Right lobe of liver (tissue), 6 donors: ENCODE measurements at regions not wholly inside any gene's neighbourhood (a gene's known extent, or its start where the extent isn't known, plus 50 kb on each side); places are given as distances from the start of the nearest gene placed in this dataset.

ENCODE experiments used
- ATAC-seq, 4 donors: fragments of 200-7000 bp; cut with Tn5 transposase; one replicate each; pipeline ENCODE4 v1.9.1; 2020; ENCODE audit warnings: mild to moderate bottlenecking in 4 of 4, moderate library complexity in 4 of 4
- DNase-seq, 3 donors: peaks; one replicate each; pipeline ENCODE4 v3.0.0-alpha.2; 2020
- H3K27ac ChIP-seq, 3 donors: fragments of 200-600 bp; one replicate each; pipeline ENCODE4 v1.8.0; 2022
- H3K27me3 ChIP-seq, 2 donors: fragments of 200-600 bp; one replicate each; pipeline ENCODE4 v1.8.0; 2022
- H3K36me3 ChIP-seq, 4 donors: fragments of 200-600 bp; sonication (generic) in 1 of 4; one replicate each; pipeline versions ENCODE4 v1.5.1 to v1.8.0; 2017 to 2022; ENCODE audit warnings: control low read depth in 1 of 4
- H3K4me1 ChIP-seq, 4 donors: fragments of 200-600 bp; sonication (generic) in 1 of 4; one replicate each; pipeline versions ENCODE4 v1.5.1 to v1.8.0; 2017 to 2022; ENCODE audit warnings: control low read depth in 1 of 4
- H3K4me3 ChIP-seq, 3 donors: fragments of 200-600 bp; one replicate each; pipeline ENCODE4 v1.8.0; 2022
- H3K9me3 ChIP-seq, 4 donors: fragments of 200-600 bp; sonication (generic) in 1 of 4; one replicate each; pipeline versions ENCODE4 v1.5.1 to v1.8.0; 2017 to 2022; ENCODE audit warnings: control low read depth in 1 of 4
- POLR2A ChIP-seq: fragments of 450-650 bp; IDR thresholded peaks from one replicate; pipeline ENCODE4 v1.6.1; 2017; ENCODE audit warnings: antibody characterized with exemption, mild to moderate bottlenecking
- WGBS: methylation state at CpG from one replicate; pipeline ENCODE4 v1.1.6; 2018; ENCODE audit warnings: low coverage, low lambda C conversion rate; ENCODE audit not compliant: insufficient coverage; ENCODE audit errors: missing lambda C conversion rate; 5-methylcytosine and 5-hydroxymethylcytosine counted together
- intact Hi-C, 2 donors: fragments of 100-400 bp; cut with DNase I; formaldehyde crosslinking; loops; one replicate each; pipeline versions ENCODE4 v1.11.2 to v1.14.1; 2022
- TF ChIP-seq, protein P1 (sequence below), 4 donors: fragments of 200-600 bp in 3 of 4; fragments of 450-650 bp in 1 of 4; IDR thresholded peaks; one replicate each; pipeline versions ENCODE4 v1.5.1 to v1.8.0; 2016 to 2022; ENCODE audit warnings: antibody characterized with exemption in 4 of 4, mild to moderate bottlenecking in 2 of 4
- donor health status: DM: no; HTN: yes; CAD: no.
- donor health status: DM: no; HTN: no; CAD: no.
- donor health status: DM: no; HTN: no; CAD: no.
- donor health status: DM: no; HTN: yes; CAD: no.
- donor health status: DM: no; HTN: yes; CAD: no.

DNA sequence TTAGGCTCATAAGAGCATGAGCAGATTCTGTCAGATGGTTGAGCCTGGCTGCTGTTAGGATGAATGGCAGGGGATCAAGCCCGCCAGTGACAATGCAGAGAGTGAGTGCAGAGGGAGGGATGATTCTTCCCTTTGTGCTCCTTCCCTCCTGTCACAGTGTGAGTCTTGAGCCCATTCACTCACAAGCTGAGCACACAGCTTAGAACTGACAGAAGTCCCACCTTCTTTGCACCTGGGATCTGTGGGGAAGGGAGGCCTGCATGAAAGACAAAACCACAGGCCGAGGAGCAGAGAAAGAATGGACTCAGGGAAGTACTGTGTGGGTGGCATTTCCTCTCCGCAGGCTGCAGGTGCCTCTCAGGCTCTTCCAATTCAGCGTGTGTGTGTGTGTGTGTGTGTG, 160.6 kb downstream of the KCNA5 start:
- intact Hi-C loops, result no loop called here
- TF ChIP-seq, protein P1, sequence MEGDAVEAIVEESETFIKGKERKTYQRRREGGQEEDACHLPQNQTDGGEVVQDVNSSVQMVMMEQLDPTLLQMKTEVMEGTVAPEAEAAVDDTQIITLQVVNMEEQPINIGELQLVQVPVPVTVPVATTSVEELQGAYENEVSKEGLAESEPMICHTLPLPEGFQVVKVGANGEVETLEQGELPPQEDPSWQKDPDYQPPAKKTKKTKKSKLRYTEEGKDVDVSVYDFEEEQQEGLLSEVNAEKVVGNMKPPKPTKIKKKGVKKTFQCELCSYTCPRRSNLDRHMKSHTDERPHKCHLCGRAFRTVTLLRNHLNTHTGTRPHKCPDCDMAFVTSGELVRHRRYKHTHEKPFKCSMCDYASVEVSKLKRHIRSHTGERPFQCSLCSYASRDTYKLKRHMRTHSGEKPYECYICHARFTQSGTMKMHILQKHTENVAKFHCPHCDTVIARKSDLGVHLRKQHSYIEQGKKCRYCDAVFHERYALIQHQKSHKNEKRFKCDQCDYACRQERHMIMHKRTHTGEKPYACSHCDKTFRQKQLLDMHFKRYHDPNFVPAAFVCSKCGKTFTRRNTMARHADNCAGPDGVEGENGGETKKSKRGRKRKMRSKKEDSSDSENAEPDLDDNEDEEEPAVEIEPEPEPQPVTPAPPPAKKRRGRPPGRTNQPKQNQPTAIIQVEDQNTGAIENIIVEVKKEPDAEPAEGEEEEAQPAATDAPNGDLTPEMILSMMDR (IDR thresholded peaks at IDR 0.05), result no peak
- no peak for TF ChIP-seq POLR2A
- DNase-seq, result no peak
- H3K36me3 ChIP-seq, result no peaks in the 10 kb centered on the region
- no peak overlapping the region for H3K4me3 ChIP-seq
- no peak overlapping the region for H3K27ac ChIP-seq
- H3K4me1 ChIP-seq, result no peaks in the 10 kb centered on the region
- ATAC-seq, result no peak
- no peaks in the 10 kb centered on the region for H3K27me3 ChIP-seq
- H3K9me3 ChIP-seq, result no peaks in the 10 kb centered on the region
- 34% methylated on average over 3 of the region's 4 CpGs for WGBS

- no peaks in the 10 kb centered on the region for H3K9me3 ChIP-seq
- no peak overlapping the region for H3K27ac ChIP-seq
- WGBS, result 66% methylated on average over 4 of the region's 4 CpGs
- no peak for DNase-seq
- intact Hi-C loops, result no loop called here
- H3K27me3 ChIP-seq, result no peaks in the 10 kb centered on the region
- ATAC-seq, result no peak
- H3K4me1 ChIP-seq, result no peaks in the 10 kb centered on the region
- no peak overlapping the region for H3K4me3 ChIP-seq
- H3K36me3 ChIP-seq, result no peaks in the 10 kb centered on the region
- TF ChIP-seq, protein P1 (IDR thresholded peaks at IDR 0.05), result no peak
- TF ChIP-seq POLR2A, result no peak
Observed at GRCh38 chr12:5204831-5205230, 161.2 kb downstream of the KCNA5 start.

DNA sequence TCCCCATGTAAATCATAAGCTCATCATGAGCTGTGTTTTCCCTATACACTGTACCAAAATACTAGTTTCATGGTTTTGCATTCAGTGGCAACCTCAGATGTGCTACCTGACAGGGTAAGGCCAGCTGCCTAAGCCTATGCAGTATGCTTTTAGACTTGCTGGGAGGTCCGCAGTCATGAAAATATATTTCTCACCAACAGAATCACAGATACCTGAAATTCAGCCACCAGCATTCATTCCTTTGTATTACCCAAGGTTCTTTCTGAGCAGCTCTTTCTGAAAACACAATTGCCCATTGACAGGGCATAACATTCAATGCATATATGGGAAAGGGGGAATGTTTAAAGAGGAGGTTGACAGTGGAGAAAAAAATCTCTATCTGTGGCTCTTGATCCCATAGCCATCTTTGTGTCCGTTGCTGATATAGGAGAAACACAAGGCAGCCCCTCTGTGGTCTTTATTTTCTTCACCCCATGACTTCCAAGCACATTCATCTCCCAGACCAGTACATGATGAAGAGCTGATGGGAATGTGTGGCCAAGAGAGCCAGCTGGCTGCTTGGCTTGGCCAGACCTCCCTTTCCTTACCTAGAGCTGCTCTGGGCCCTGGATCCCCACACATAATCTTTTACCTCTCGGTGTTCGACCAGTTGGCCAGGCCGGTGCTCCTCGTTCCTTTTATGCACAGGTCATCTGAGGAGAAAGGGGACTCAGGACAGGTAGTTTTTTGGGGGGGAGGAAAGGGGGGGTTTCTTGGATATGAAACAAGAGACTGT, 162.9 kb downstream of the KCNA5 start:
- WGBS, result 78% methylated on average over 6 of the region's 6 CpGs
- TF ChIP-seq, protein P1 (IDR thresholded peaks at IDR 0.05), result no peak
- no peak for TF ChIP-seq POLR2A

GRCh38 chr12:5210179-5210922, 166.7 kb downstream of the KCNA5 start:
- TF ChIP-seq, protein P1 (IDR thresholded peaks at IDR 0.05), result no peak
- no peak for TF ChIP-seq POLR2A
- no peak for DNase-seq

More for the DNA sequence above, 162.9 kb downstream of the KCNA5 start:
- no peaks in the 10 kb centered on the region for H3K36me3 ChIP-seq
- ATAC-seq (no peak), DNase-seq (no peak)
- no peak overlapping the region for H3K4me3 ChIP-seq
- no peaks in the 10 kb centered on the region for H3K27me3 ChIP-seq
- no peak overlapping the region for H3K27ac ChIP-seq
- no peaks in the 10 kb centered on the region for H3K9me3 ChIP-seq
- H3K4me1 ChIP-seq, result no peaks in the 10 kb centered on the region
- intact Hi-C loops, result no loop called here

More at GRCh38 chr12:5210179-5210922, 166.7 kb downstream of the KCNA5 start:
- WGBS, result 64% methylated on average over 9 of the region's 11 CpGs
- no peak for ATAC-seq
- H3K27ac ChIP-seq, result no peak overlapping the region
- intact Hi-C loops, result no loop called here
- H3K27me3 ChIP-seq, result no peaks in the 10 kb centered on the region
- H3K9me3 ChIP-seq, result no peaks in the 10 kb centered on the region
- no peaks in the 10 kb centered on the region for H3K36me3 ChIP-seq
- no peak overlapping the region for H3K4me3 ChIP-seq
- H3K4me1 ChIP-seq, result no peaks in the 10 kb centered on the region
